ENCODE measurements at regions not wholly inside any gene's neighbourhood (a gene's known extent, or its start where the extent isn't known, plus 50 kb on each side); places are given as distances from the start of the nearest gene placed in this dataset.

GRCh38 chr22:27523711-27524110 is 277.8 kb downstream of the MN1 start:
- DNase-seq (ENCODE audit: low spot score) = no peak
- CTCF ChIA-PET = no interaction called here

GRCh38 chr22:27525711-27526110 is 275.8 kb downstream of the MN1 start:
- ChIA-PET CTCF (no interaction called here), POLR2A (ENCODE audit: low non-redundant PET) (no interaction called here)
- no TSS peak for BruUV-seq (replicated peaks)
- DNase-seq (ENCODE audit: low spot score) = no peak
- H3K4me3 ChIP-seq (ENCODE audit: low read depth, low read length, poor library complexity, severe bottlenecking) = no peak overlapping the region
- H3K27ac ChIP-seq (ENCODE audit: low read depth, low read length, poor library complexity, severe bottlenecking) = no peak overlapping the region
- H3K9me3 ChIP-seq (ENCODE audit: low read depth, low read length, poor library complexity, severe bottlenecking) = no peaks in the 10 kb centered on the region
- H3K4me1 ChIP-seq (ENCODE audit: insufficient read depth, low read length, poor library complexity, severe bottlenecking) = no peaks in the 10 kb centered on the region
- no peaks in the 10 kb centered on the region for H3K27me3 ChIP-seq (replicated peaks; ENCODE audit: insufficient read depth, low read depth, low read length, poor library complexity)
- intact Hi-C loops (cut with micrococcal nuclease; ENCODE audit: unreplicated experiment) = no loop called here
- TF ChIP-seq CTCF (conservative IDR thresholded peaks at IDR 0.05; ENCODE audit: low read depth, low read length) (no peak), EZH2 (IDR thresholded peaks at IDR 0.05; ENCODE audit: borderline replicate concordance, low read depth, low read length, poor library complexity, severe bottlenecking) (no peak)
- no peaks in the 10 kb centered on the region for H3K36me3 ChIP-seq (ENCODE audit: insufficient read depth, low read length, poor library complexity, severe bottlenecking)

More at GRCh38 chr22:27523711-27524110, 277.8 kb downstream of the MN1 start:
- Histone ChIP-seq H3K27me3 (replicated peaks; ENCODE audit: insufficient read depth, low read depth, low read length, poor library complexity) (no peaks in the 10 kb centered on the region), H3K27ac (ENCODE audit: low read depth, low read length, poor library complexity, severe bottlenecking) (no peak overlapping the region), H3K4me3 (ENCODE audit: low read depth, low read length, poor library complexity, severe bottlenecking) (no peak overlapping the region), H3K9me3 (ENCODE audit: low read depth, low read length, poor library complexity, severe bottlenecking) (no peaks in the 10 kb centered on the region), H3K36me3 (ENCODE audit: insufficient read depth, low read length, poor library complexity, severe bottlenecking) (no peaks in the 10 kb centered on the region), H3K4me1 (ENCODE audit: insufficient read depth, low read length, poor library complexity, severe bottlenecking) (no peaks in the 10 kb centered on the region)
- POLR2A ChIA-PET (ENCODE audit: low non-redundant PET) = no interaction called here
- BruUV-seq (replicated peaks) = no TSS peak
- TF ChIP-seq EZH2 (IDR thresholded peaks at IDR 0.05; ENCODE audit: borderline replicate concordance, low read depth, low read length, poor library complexity, severe bottlenecking) (no peak), CTCF (conservative IDR thresholded peaks at IDR 0.05; ENCODE audit: low read depth, low read length) (no peak)
- intact Hi-C loops (cut with micrococcal nuclease; ENCODE audit: unreplicated experiment) = no loop called here

GRCh38 chr22:27526901-27527300 is 274.7 kb downstream of the MN1 start:
- no peak for DNase-seq (ENCODE audit: low spot score)
- CTCF ChIA-PET = no interaction called here
- no TSS peak for BruUV-seq (replicated peaks)

More at GRCh38 chr22:27526901-27527300, 274.7 kb downstream of the MN1 start:
- Histone ChIP-seq H3K27me3 (replicated peaks; ENCODE audit: insufficient read depth, low read depth, low read length, poor library complexity) (no peaks in the 10 kb centered on the region), H3K36me3 (ENCODE audit: insufficient read depth, low read length, poor library complexity, severe bottlenecking) (no peaks in the 10 kb centered on the region), H3K4me3 (ENCODE audit: low read depth, low read length, poor library complexity, severe bottlenecking) (no peak overlapping the region), H3K4me1 (ENCODE audit: insufficient read depth, low read length, poor library complexity, severe bottlenecking) (no peaks in the 10 kb centered on the region), H3K9me3 (ENCODE audit: low read depth, low read length, poor library complexity, severe bottlenecking) (no peaks in the 10 kb centered on the region), H3K27ac (ENCODE audit: low read depth, low read length, poor library complexity, severe bottlenecking) (no peak overlapping the region)
- TF ChIP-seq CTCF (conservative IDR thresholded peaks at IDR 0.05; ENCODE audit: low read depth, low read length) (no peak), EZH2 (IDR thresholded peaks at IDR 0.05; ENCODE audit: borderline replicate concordance, low read depth, low read length, poor library complexity, severe bottlenecking) (no peak)
- intact Hi-C loops (cut with micrococcal nuclease; ENCODE audit: unreplicated experiment) = no loop called here
- POLR2A ChIA-PET (ENCODE audit: low non-redundant PET) = no interaction called here

Data from A673 (cell line).